ENCODE measurements at regions not wholly inside any gene's neighbourhood (a gene's known extent, or its start where the extent isn't known, plus 50 kb on each side); places are given as distances from the start of the nearest gene placed in this dataset.

DNA sequence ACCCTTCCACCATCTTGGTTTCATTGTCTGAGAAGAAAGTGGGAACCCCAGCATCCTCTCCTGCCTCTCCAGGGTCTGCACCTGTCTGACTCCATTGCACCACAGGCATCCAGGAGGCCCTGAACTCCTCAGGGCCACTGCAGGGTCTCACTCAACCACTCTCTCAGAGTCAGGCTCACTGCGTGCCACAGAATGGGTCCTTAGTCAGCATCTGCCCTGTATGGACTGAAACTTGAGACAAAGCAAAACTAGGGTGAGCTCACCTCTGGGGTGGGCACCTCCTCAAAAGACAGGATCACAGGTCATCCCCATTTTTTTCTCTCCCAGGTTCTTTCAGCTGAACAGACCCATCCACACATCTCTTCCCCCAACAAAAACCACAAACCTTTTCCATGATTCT lies 59.2 kb upstream of the CPEB4 start:
- TF ChIP-seq, protein P1, sequence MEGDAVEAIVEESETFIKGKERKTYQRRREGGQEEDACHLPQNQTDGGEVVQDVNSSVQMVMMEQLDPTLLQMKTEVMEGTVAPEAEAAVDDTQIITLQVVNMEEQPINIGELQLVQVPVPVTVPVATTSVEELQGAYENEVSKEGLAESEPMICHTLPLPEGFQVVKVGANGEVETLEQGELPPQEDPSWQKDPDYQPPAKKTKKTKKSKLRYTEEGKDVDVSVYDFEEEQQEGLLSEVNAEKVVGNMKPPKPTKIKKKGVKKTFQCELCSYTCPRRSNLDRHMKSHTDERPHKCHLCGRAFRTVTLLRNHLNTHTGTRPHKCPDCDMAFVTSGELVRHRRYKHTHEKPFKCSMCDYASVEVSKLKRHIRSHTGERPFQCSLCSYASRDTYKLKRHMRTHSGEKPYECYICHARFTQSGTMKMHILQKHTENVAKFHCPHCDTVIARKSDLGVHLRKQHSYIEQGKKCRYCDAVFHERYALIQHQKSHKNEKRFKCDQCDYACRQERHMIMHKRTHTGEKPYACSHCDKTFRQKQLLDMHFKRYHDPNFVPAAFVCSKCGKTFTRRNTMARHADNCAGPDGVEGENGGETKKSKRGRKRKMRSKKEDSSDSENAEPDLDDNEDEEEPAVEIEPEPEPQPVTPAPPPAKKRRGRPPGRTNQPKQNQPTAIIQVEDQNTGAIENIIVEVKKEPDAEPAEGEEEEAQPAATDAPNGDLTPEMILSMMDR (IDR thresholded peaks at IDR 0.05; ENCODE audit: poor library complexity), result no peak
- TF ChIP-seq EZH2 (IDR thresholded peaks at IDR 0.05; ENCODE audit: borderline replicate concordance), result no peak

Data from hepatocyte (in vitro differentiated cells).